ENCODE measurements at regions not wholly inside any gene's neighbourhood (a gene's known extent, or its start where the extent isn't known, plus 50 kb on each side); places are given as distances from the start of the nearest gene placed in this dataset.

DNA sequence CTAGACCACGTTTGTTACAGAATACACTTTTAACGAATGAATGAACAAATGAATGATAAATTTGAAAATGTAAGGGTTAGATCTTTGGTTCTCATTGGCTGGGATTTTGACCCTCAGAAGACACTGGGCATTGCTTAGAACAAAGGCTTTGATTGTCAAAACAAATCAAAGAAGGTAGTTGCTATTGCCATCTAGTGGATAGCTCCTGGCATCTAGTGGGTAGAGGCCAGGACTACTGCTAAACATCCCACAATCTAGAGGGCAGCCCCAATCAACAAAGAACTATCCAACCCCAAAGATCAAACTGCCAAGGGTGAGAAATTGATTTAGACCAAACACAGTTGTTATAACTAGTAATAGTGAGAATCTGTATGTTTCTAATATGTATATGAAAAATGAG lies 552.3 kb downstream of the KCNJ3 start:
- DNase-seq: no peak

DNA sequence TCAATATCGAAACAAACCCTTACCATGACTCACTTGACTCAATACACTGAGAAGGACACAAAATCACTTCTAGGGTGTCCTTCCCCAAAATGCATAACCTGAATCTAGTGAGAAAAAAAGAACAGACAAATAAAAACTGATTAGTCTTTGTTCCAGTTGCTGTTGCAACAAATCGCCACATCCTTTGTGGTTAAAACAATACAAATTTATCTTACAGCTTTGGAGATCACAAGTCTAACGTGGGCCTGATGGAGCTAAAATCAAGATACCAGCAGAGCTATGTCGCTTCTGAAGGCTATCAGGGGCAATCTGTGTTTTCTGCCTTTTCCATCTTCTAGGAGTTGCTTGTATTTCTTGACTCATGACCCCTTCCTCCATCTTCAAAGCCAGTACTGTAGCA lies 541.7 kb downstream of the KCNJ3 start:
- no peak for DNase-seq

DNA sequence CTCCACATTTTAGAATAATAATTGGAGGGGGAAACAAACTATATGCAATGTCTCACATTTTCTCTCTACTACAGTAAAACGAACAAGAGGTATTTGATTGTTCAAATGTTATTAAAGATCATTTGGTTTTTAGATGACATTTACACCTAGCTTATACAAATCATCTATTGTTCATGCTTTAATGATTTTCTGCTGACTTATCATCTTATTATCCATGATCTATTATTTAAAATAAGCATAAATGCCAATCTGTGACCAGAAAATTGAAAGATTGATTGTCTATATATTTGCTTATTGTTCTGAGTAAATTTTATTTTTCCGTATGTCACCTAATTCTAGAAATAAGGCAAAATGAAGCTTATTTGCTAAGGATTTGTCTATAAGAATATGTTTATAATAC lies 537.2 kb downstream of the KCNJ3 start:
- no peak for DNase-seq

DNA sequence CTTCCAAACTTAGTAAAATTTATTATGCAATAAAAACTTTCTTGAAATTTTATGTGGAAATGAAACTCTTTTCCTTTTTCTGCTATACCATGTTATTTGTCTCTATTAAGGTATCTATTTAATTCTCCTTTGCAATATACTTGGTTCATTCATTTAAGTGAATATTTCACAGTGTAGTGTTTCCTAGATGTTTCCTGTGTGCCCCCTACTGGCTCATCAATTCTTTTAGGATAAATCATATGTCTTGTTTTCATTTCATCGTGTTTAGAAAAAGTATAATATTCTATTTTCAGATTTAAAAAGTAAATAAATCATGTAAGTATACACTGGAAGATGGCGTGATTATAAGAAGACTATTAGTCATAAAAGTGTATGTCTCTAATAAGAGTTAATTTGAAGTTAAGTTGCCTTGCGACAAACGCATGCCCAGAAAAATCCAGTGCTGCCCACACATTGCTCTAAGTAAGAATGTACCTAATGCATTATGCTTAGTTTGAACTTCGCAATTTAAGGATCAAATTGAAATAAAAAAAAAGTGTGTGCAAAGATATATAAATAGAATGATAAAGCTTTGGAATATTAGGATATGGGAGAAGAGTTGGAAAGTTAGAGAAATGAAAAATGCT lies 525.4 kb downstream of the KCNJ3 start:
- DNase-seq: no peak

DNA sequence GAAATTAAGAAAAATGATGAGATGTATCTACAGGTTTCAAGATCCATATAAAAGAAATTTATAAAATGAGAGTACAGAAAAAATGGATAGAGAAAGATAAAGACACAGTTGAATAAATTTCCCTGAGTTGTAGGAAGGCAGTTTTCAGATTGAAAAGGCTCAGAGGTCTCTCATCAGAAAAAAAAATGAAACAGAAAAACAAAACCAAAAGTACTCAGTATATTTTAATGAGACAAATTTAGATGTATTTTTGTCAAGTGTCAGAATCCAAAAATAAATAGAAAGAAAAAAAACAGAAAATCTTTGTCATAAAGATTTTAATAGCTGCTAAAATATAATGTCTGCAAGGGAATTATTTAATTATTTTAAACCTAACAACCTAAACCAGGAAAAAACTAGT lies 520.5 kb downstream of the KCNJ3 start:
- no peak for DNase-seq

DNA sequence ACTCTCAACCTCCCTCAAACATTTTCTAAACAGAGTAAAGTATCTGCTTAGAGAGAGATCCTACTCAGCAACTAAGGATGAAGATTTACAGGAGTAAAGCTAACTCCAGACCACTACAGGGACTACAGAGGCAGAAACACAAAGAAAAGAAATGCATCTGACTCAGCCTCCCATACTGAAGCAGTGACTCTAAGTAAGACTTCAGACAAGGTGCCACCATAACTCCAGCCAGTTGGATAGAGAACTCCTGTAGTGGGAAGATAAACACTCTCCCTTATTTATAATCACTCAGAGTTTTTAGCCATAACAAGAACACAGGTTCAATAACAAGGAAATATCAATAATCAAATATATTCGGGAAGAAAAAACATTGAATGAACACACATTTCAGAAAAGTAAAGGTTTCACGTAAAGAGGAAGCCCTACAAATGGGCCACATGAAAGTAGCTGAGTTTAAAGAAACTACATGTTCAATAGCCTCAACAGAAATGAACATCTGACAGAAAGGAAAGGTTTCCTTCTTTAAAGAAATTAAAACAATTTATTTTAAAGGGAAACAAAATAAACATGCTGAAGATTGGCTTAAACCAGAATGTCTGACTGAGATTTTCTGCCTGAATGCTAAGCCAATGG lies 519.9 kb downstream of the KCNJ3 start:
- no peak for DNase-seq

DNA sequence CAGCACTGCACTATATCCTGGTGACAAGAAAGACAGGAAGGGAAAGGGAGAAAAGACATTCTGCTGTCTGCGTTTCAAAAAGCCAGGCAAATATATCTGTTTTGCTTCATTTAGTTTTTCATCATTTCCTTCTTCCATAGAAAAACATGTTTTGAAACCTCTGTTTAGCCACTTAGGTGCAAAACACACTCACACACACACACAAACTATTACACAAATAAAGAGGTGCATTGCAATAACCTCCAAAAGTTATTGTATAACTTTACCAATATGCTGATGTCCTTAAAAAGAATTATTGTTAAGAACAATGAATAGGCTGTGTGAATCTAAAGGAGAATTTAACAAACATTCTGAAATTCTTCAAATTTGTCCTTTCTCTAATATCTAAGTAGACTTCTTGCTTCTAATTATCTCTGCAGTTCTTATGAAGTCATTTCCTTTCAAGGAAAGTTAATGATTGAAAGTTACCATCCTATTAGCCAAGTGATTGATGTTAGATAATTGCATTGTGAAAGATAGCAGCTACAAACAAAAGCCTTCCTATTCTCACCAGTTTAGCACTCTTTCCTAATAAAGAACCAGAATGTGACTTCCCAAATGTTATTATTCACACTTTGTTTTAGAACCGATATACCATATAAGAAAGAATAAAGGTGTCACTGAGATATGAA lies 516.7 kb downstream of the KCNJ3 start:
- DNase-seq: no peak

DNA sequence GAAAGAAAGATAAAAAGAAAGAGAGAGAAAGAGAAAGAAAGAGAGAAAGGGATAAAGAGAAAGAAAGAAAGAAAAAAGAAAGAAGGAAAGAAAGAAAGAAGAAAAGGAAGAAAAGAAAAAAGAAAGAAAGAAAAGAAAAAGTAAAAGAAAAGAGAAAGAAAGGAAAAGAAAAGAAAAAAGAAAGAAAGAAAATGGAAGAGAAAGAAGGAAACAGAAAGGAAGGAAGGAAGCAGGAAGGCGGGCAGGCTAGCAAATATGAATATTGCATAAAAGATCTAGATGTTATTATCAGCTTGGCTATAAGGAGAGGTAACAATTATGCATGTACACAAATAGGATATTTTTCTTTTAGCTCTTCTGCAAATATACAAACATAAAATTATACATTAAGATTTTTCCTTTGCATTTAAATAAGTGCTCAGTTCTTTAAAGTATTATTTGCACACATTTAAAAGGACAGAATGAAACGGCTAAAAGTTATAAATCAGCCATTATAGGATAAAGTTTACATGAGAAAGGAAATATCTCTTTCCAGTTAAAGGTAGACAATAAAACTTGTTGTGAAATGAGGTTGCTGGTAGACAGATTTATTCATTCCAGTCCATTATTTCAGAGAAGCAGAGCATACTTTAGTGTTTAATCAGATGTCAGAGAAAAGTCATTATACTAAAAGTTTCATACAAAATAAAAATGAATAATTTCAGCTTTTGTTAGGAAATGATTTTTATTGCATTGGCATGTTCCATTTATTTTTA lies 511.4 kb downstream of the KCNJ3 start:
- DNase-seq: no peak

DNA sequence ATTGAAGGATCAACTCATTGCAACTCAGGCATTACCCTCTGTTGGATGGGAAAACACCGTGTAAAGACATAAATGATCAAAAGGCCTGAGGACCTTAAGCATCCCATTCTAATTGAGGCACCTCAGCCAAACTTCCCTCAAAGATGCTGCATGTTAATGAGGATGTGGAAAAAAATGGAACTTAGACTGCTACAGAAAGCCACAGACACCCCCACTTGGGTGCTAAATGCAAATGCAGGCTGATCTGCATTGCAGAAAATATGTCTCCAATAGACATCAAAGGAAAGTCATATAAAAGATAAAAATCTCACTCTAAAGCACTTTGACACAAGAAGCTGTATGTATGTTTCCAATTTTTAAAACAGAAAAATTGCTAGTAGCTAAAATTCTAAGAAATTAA lies 504.7 kb downstream of the KCNJ3 start:
- DNase-seq: no peak

DNA sequence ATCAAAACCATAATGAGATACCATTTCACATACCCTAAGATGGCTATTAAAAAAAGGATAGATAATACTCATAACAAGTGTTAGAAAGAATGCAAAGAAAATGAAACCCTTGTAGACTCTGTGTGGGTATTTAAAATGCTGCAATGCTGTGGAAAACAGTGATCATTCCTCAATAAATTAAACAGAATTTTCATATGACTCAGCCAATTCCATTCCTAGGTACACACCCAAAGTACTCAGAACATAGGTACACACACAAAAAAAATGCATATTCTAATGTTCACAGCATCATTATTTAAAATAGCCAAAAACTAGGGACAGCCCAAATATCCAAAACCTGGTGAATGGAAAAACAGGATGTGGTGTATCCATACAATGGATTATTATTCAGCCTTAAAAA lies 502.3 kb downstream of the KCNJ3 start:
- DNase-seq: no peak

DNA sequence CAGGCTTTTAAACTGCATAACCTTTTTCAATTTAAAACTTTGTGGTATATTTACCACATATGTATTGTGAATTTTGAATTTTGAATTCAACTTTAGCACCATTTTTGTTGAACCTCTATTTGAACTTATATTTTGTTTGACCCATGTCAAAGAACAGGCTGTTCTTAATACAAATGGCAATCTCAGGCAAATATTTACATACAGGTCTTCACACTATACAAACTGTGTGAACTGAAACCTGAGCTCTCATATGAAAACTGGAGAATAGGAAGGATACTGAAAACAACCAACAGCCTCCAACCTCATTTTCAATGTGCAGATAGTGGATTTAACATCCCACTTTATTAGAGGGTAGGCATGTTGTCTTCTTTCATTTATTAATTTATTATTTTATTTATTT lies 491.8 kb downstream of the KCNJ3 start:
- no peak for DNase-seq

DNA sequence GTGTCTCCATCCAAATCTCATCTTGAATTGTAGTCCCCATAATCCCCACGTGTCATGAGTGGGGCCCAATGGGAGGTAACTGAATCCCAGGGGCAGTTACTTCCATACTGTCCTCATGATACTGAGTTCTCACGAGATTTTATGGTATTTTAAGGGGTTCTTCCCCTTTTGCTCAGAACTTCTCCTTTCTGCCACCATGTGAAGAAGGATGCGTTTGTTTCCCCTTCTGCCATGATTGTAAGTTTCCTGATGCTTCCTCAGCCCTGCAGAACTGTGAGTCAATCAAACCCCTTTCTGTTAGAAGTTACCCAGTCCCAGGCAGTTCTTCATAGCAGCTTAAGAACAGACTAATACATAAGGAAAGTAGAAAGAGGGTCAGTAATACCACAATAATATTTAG lies 480.4 kb downstream of the KCNJ3 start:
- no peak for DNase-seq

DNA sequence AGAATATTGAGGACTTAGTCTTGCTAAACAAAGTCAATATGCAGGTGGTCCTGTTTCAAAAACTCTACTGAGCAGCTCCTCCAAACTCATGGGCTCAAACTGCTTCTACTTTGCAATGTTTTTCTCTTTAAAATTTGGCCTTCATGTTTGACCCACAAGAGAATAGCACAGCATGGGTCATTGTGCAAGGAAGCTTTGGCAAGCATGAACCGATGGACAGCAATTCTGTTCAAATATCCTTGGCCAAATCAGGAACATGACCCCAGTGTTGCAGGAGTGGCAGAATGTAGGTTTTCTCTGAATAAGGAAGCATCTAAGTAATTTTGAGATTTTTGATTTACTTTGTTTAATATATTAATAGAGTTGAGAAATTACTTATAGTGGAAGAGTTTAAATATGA lies 477.9 kb downstream of the KCNJ3 start:
- no peak for DNase-seq

DNA sequence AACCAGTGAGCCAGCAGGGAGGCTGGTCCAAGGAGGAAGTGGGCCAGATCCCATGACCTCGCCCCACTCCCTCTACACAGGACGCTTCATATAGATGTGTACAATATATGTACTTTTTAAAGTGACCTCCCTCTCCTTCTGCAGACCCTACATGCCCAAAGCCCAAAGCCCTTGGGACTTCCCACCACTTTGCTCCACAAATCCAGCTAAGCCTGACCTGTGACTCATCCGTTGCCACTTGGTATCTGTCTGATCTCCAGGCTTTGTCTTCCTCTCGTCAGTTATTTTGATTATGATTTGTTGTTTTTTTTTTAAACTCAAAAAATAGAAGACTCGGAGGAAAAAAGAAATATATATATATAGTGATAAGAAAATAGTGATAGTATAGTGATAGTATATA lies 470.8 kb downstream of the KCNJ3 start:
- no peak for DNase-seq

DNA sequence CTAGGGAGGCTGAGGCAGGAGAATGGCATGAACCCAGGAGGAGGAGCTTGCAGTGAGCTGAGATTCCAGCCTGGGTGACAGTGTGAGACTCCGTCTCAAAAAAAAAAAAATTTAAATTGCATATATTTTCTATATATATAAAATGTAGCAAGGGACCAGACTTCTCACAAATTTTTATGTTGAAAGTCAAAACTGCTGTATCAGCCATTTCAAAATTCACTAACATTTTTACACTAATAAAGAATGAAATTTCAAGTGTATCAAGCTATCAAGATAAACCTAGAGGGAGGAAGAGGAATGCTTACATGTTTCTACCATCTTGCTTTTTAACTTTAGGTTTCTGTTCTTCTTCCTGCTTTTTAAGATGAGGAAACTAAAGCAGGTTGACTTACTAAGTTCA lies 464.0 kb downstream of the KCNJ3 start:
- DNase-seq: no peak

DNA sequence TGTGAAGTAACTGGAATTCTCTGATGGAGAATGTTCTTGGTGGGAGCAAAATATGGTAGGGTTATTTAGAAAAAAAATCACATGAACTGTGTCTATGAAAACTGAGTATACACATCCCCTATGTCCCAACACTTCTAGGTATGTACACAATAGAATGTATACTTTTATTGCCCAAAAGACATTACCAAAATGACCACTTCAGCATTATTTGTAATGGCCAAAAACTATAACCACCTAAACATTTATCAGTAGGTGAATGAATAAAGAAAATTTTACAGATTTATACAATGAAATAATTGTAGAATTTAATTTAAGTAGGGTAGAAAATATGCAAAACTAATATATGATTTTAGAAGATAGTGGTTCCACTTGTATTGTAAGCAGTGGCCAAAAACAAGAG lies 462.8 kb downstream of the KCNJ3 start:
- DNase-seq: no peak

DNA sequence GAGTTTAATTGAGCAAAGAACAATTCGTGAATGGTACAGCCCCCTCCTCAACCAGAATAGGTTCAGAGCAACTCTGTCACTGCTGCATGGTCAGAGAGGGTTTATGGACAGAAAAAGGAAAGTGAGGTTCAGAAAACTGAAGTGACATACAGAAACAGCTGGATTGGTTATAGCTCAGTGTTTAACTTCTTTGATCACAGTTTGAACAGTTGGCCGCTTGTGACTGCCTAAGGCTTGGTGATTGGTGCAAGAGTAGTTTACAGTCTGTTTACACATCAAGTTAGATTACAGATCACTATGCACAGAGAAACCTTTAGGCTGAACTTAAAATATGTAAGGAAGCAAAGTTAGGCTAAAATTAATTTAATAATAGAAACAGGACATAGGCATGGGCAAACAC lies 459.2 kb downstream of the KCNJ3 start:
- no peak for DNase-seq

DNA sequence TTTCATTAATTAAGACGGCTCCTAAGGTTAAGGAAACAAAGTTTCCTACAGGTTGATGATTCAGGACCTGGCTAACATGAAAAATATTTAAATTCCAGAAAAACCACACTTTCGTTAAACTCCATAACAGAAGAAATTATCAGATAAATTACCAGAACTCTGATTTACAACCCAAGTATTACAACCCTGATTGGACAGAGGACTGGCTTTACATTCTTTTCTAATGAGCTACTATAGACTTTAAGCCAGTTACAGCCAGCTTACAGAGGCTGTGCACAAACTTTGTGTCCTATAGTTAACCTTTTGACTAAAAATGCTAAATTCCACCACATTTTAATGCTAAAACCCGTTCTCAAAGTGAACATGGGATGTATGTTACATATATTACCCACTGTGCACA lies 458.6 kb downstream of the KCNJ3 start:
- no peak for DNase-seq

DNA sequence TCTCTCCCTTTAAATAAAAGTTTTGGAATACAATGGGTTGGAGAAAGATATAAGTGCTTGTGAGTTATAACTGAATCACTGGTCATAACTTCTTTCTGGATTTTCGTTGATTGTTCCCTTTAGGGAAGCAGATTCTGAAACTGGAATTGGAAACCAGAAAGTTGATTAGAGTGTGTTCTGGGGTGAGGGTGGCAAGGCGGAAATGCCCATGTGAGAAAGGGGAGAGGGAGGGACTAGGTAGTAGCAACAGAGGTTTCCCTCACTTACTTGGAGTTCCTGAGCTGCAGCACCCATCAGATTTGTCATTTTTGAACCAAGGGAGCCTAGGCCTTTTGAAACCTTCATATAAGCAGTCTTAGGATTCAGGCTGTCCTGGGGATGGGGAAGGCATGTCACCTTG lies 453.4 kb downstream of the KCNJ3 start:
- no peak for DNase-seq

DNA sequence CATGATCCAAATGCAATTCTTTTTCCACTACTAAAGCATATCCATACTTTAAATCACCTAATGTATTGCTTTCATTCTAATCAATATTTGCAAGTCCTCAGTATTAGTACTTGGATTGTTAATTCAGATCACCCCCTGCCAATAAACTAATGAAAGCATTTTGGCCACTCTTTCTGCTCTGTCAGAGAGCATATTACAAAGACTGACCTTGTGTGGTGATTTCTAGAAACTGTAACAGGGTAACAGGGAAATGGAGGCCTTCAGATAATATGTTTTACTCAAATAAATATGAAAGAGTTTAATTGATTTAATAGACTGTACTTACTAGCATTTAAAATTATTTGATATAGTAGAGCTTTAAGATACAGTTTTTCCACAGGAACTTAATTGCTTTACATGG lies 453.0 kb downstream of the KCNJ3 start:
- no peak for DNase-seq

DNA sequence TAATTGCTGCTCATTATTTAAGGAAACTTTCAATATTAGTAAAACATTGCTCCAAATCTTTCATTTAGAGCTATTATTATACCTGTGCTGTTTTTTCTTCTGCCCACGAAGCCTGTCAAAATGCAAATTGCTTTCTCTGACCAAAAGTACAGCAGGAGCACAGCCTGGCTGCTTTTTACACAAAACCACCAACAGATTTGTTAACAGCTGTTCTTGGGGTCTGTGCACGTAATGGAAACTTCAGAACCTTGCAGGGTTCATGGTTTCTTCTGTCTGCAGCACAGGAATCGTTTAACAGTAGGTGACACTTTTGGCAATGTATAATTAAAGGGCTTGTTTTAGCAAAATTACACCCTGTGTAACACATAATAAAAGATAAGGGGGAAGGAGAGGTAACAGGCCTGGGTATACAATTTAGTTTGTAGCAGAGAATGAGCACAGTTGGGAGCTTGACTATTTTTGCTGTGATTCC lies 447.3 kb downstream of the KCNJ3 start:
- no peak for DNase-seq

DNA sequence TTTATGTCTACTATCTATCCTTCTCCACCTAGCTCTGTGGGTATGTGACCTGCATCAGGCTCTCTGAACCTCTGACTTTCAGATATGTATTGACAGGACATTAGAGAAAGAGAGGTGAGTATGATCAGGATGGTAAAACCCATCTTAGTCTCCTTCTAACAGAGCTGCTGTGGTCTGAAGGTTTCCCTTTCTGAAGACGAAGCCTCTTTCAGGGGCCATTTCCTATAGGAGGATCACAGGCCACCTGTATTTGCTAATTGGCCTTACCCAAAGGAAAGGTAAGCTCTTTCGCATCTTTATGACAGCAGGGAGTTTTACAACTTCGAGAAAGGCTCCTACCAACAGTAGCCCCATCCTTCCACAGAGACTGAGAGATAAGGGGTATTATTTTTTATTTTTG lies 442.9 kb downstream of the KCNJ3 start:
- no peak for DNase-seq

DNA sequence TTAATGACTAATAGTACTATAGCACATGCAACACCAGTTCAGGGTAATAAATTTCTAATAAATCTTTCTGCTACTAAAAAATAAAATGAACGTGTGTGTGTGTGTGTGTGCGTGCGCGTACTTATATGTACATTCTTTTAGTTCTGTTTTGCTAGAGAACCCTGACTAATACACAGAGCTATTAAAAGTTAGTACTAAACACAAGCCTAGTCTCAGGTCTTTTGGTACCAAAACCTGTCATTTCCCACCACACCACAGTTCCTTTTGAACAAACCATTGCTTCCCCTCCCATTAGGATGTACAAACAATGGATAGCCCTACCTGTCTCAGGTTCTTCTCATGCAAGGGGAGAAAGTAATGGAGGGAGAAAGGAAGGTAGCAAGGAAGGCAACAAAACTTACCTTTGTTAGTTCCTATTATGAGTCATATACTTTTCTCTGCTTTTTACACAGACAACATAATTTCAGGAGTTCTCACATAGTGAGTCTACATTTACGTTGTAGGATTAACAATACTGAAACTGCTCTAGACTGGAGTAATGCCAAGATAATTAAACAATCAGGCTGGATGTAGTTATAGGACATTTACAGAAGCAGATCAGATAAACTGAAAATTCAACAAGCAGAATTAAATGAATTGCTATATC lies 427.2 kb downstream of the KCNJ3 start:
- DNase-seq: no peak

Data from stimulated activated CD4-positive, alpha-beta T cell treated with anti-CD3 and anti-CD28 coated beads, Interleukin-4, amount 100 ng/mL, for 4 hours (primary cell).